Kidney (tissue), 13 donors: ENCODE measurements at regions not wholly inside any gene's neighbourhood (a gene's known extent, or its start where the extent isn't known, plus 50 kb on each side); places are given as distances from the start of the nearest gene placed in this dataset.

Experiments
- DNase-seq, 5 donors: peaks; one replicate each; pipeline ENCODE4 v3.0.0-alpha.2; 2013 to 2020
- FAIRE-seq: peaks from 2 replicates; lab custom pipeline; 2012; peaks lifted over from hg19 to GRCh38; lab: Jason Lieb, UNC
- H3K27ac ChIP-seq, 2 donors: one replicate each; pipeline ENCODE4 v1.7.0; 2013; ENCODE audit warnings: low read depth in 2 of 2, low read length in 2 of 2, inconsistent platforms in 1 of 2
- H3K27me3 ChIP-seq: one replicate; pipeline ENCODE4 v1.7.1; 2013; ENCODE audit warnings: low read length, inconsistent platforms; ENCODE audit not compliant: control insufficient read depth, insufficient read depth
- H3K36me3 ChIP-seq, 3 donors: one replicate each; pipeline versions ENCODE4 v1.7.0 to v1.7.1; 2013; ENCODE audit warnings: low read length in 3 of 3, control low read depth in 1 of 3, inconsistent platforms in 1 of 3; ENCODE audit not compliant: insufficient read depth in 3 of 3, control insufficient read depth in 2 of 3
- H3K4me1 ChIP-seq, 3 donors: one replicate each; pipeline versions ENCODE4 v1.7.0 to v1.7.1; 2013; ENCODE audit warnings: low read length in 3 of 3, inconsistent platforms in 1 of 3, low read depth in 1 of 3; ENCODE audit not compliant: control insufficient read depth in 2 of 3, insufficient read depth in 2 of 3
- H3K4me3 ChIP-seq, 3 donors: one replicate each; pipeline versions ENCODE4 v1.7.0 to v1.8.1; 2013; ENCODE audit warnings: low read length in 3 of 3, control low read depth in 1 of 3, inconsistent platforms in 1 of 3
- H3K9ac ChIP-seq, 3 donors: one replicate each; pipeline versions ENCODE4 v1.7.0 to v1.7.1; 2013; ENCODE audit warnings: low read length in 3 of 3, control low read depth in 1 of 3, inconsistent platforms in 1 of 3
- H3K9me3 ChIP-seq, 3 donors: one replicate each; pipeline versions ENCODE4 v1.7.0 to v1.7.1; 2013; ENCODE audit warnings: low read length in 3 of 3, control low read depth in 1 of 3, inconsistent platforms in 1 of 3; ENCODE audit not compliant: control insufficient read depth in 2 of 3, insufficient read depth in 1 of 3
- intact Hi-C: fragments of 100-400 bp; cut with DNase I; formaldehyde crosslinking; loops from one replicate; pipeline ENCODE4 v1.11.1; 2022
- TF ChIP-seq, protein P1 (sequence below): IDR thresholded peaks from 3 replicates; pipeline ENCODE4 v1.5.1; 2012; ENCODE audit warnings: mild to moderate bottlenecking, moderate library complexity, borderline replicate concordance; ENCODE audit not compliant: insufficient read depth; ENCODE audit errors: extremely low read depth
- donor health status: control.
- donor health status: control.
- donor health status: control.
- donor health status: control.
- donor health status: control.
- donor health status: DM: yes; HTN: yes; CAD: no.
- donor health status: Normal renal cell carcinoma (clear cell type).

DNA sequence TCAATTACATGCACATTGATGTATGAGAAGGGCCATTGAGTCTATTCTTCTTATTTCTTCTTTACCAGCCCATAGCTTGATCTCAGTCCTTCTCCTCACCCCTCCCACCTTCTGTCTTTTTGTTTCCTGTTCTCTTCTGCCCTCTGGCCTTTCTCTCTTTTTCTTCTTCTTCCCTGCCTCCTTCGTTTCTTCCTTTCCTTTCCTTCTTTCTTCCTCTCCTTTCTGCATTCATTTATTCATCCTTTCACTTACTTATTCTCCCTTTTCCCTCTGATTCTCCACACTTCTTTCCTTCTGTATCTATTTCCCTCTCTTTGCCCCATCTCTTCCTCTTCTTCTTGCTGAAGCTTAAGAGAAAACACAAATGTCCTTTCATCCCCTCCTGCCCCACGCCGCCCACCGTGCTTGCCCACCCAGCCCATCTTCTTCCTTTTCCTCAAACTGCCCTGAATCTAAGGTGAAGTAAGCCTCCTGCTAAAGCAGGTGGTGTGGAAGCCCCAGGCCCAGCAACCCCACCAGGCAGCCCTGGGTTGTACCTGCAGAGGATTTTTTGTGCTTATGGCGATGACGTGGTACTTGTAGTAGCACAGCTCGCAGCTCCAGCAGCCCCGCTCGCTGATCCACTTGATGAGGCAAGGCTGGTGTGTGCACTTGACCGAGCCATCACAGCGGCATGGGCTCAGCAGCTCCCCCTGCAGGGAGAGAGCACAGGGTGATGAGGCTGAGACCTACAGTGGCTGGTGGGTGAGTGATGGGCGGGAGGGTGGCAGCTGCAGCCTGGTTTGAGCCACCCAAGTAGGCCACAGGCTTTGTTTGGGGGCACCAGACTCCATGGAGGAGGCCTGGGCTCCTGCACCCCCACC is 89.0 kb downstream of the MARCHF4 start:
- H3K27ac ChIP-seq = no peak overlapping the region
- no peak for FAIRE-seq
- peak in 2 of 5 donors; percentile 28 to 56 for DNase-seq
- TF ChIP-seq, protein P1, sequence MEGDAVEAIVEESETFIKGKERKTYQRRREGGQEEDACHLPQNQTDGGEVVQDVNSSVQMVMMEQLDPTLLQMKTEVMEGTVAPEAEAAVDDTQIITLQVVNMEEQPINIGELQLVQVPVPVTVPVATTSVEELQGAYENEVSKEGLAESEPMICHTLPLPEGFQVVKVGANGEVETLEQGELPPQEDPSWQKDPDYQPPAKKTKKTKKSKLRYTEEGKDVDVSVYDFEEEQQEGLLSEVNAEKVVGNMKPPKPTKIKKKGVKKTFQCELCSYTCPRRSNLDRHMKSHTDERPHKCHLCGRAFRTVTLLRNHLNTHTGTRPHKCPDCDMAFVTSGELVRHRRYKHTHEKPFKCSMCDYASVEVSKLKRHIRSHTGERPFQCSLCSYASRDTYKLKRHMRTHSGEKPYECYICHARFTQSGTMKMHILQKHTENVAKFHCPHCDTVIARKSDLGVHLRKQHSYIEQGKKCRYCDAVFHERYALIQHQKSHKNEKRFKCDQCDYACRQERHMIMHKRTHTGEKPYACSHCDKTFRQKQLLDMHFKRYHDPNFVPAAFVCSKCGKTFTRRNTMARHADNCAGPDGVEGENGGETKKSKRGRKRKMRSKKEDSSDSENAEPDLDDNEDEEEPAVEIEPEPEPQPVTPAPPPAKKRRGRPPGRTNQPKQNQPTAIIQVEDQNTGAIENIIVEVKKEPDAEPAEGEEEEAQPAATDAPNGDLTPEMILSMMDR = no peak
- H3K9me3 ChIP-seq = no peaks in the 10 kb centered on the region
- intact Hi-C loops = no loop called here
- no peaks in the 10 kb centered on the region for H3K4me1 ChIP-seq
- no peak overlapping the region for H3K4me3 ChIP-seq
- H3K27me3 ChIP-seq = no peaks in the 10 kb centered on the region
- no peak overlapping the region for H3K9ac ChIP-seq
- no peaks in the 10 kb centered on the region for H3K36me3 ChIP-seq

DNA sequence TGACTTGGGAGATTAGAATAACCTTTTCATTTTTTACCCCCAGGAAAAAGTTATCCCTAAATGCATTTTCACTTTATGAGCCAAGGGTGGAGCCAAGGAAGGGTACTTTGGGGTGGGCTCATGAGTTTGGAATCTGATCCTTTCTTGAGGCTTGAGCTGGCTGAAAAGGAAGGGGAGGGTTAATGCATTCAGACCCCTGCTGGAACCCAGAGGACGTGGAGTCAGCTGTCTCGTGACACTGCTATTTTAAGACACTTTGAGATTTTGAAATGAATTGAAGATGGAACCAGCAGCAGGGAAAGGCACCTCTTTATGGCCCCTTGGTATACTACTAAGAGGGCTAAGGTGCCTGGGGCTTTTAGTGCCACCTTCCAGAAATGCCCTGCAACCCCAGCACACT is 90.4 kb downstream of the MARCHF4 start:
- DNase-seq (no peak), FAIRE-seq (no peak)
- Histone ChIP-seq H3K9ac (no peak overlapping the region), H3K27ac (no peak overlapping the region), H3K27me3 (no peaks in the 10 kb centered on the region), H3K4me1 (no peaks in the 10 kb centered on the region), H3K4me3 (no peak overlapping the region), H3K9me3 (no peaks in the 10 kb centered on the region), H3K36me3 (no peaks in the 10 kb centered on the region)
- intact Hi-C loops = no loop called here
- TF ChIP-seq, protein P1 = no peak

DNA sequence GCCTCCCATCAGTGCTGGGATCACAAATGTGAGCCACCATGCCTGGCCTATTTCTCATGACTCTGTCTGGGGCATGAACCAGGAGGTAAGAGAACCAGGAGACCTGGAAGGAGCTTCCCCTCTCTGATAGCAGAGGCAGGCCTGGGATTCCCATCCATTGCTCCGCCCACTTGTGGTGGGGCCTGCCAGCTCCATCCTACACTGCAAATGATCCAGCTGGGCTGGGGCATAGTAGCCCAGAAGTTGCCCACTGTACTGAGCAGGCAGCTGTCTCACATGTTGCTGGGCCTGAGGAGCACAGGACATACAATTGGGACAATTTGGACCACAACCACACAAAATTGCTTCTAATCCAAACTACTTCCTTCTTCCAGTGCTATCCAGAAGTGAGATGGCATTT is 91.0 kb downstream of the MARCHF4 start:
- no peaks in the 10 kb centered on the region for H3K27me3 ChIP-seq
- no peaks in the 10 kb centered on the region for H3K36me3 ChIP-seq
- no peak for FAIRE-seq
- H3K4me1 ChIP-seq = no peaks in the 10 kb centered on the region
- TF ChIP-seq, protein P1 = no peak
- H3K4me3 ChIP-seq = no peak overlapping the region
- no peak overlapping the region for H3K27ac ChIP-seq
- intact Hi-C loops = no loop called here
- H3K9me3 ChIP-seq = no peaks in the 10 kb centered on the region
- H3K9ac ChIP-seq = no peak overlapping the region
- DNase-seq = no peak
